ENCODE measurements at regions not wholly inside any gene's neighbourhood (a gene's known extent, or its start where the extent isn't known, plus 50 kb on each side); places are given as distances from the start of the nearest gene placed in this dataset.

- no peak for TF ChIP-seq RBBP5 (conservative IDR thresholded peaks at IDR 0.05)
- TF ChIP-seq RAD51 (IDR thresholded peaks at IDR 0.05), result no peak
These were observed 178.0 kb downstream of the JCAD start for GRCh38 chr10:29881336-29881771.
